ENCODE measurements at regions not wholly inside any gene's neighbourhood (a gene's known extent, or its start where the extent isn't known, plus 50 kb on each side); places are given as distances from the start of the nearest gene placed in this dataset.

GRCh38 chr2:144666032-144666431, 146.1 kb upstream of the ZEB2 start:
- DNase-seq = no peak
- H3K4me1 ChIP-seq = peaks cover 0 to 33% of the 10 kb centered on the region in 2 donors
- no peak for ATAC-seq
- intact Hi-C loops (cut with DNase I) = no loop called here
- TF ChIP-seq CTCF (IDR thresholded peaks at IDR 0.05) = no peak
- H3K27ac ChIP-seq = peak overlapping the region in 1 of 2 donors; percentile 40
- H3K27me3 ChIP-seq = no peaks in the 10 kb centered on the region
- H3K36me3 ChIP-seq = no peaks in the 10 kb centered on the region
- no peak overlapping the region for H3K4me3 ChIP-seq
- H3K9me3 ChIP-seq = no peaks in the 10 kb centered on the region

DNA sequence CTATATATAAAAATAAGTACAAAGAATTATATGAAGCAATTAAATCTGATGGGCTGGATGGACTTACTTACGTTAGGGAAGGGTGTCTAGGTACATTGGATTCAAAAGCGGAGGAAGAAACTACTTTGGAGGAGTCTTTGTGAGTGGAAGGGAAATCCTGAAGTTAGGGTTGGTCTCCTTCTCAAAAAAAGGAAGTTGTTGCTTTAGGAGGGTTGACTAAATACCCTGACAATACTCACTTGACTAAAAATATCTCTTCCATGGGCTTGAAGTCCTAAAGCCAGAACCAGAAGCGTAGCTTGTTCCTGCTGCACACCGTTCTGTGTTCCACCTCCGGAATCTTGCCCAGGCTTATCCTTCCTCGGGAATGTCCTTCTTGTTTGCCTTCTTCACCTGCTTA, 143.3 kb upstream of the ZEB2 start:
- H3K27ac ChIP-seq = peak overlapping the region; percentile 15 to 88
- H3K4me1 ChIP-seq = peaks cover 0 to 48% of the 10 kb centered on the region in 2 donors
- no peaks in the 10 kb centered on the region for H3K27me3 ChIP-seq
- intact Hi-C loops (cut with DNase I) = no loop called here
- H3K4me3 ChIP-seq = no peak overlapping the region
- no peaks in the 10 kb centered on the region for H3K9me3 ChIP-seq
- DNase-seq = no peak
- no peaks in the 10 kb centered on the region for H3K36me3 ChIP-seq
- TF ChIP-seq CTCF (IDR thresholded peaks at IDR 0.05) = no peak
- ATAC-seq = peak; percentile 19

DNA sequence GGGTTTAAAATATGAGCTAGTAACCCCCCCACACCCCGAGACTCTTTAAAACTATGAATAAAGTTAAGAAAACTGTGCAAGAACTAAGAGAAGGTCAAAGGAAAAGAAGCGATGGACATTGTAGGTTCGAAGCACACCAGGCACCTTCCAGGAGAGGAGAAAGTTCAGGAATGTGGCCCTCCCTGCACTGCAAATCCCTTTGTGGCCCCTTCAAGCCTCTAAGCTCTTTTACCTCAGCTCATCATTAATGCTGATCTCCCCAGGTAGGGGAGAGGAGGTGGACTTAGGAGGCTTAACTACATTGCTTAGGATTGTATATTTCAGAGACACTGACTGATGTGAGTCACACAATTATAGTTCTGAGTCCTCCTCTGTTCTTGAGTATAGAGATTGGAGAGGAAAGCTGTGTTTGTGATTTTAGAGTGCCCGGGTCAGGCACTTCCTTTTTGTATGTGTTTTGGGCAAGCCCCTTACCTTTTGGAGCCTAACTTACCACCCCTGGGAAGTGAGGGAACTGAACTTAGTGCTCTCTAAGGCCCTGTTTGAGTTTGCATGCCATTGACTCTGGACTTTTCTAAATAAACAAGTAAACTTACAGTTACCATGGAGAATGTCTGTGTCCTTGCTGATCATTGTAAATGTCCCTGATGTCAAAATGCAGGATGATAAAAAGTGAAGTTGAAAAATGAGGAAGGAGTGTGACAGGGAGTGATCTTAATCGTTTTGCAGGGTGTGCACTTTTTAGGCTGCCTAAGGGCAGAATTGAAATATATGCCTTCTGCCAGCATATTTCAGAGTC, 140.8 kb upstream of the ZEB2 start:
- TF ChIP-seq CTCF (IDR thresholded peaks at IDR 0.05) = no peak
- H3K9me3 ChIP-seq = no peaks in the 10 kb centered on the region

GRCh38 chr2:144659731-144660275, 139.9 kb upstream of the ZEB2 start:
- Histone ChIP-seq H3K9me3 (no peaks in the 10 kb centered on the region), H3K4me3 (no peak overlapping the region), H3K4me1 (peaks cover 0 to 38% of the 10 kb centered on the region in 2 donors), H3K36me3 (no peaks in the 10 kb centered on the region), H3K27ac (peak overlapping the region; percentile 52 to 88), H3K27me3 (no peaks in the 10 kb centered on the region)
- DNase-seq (peak in 2 of 4 donors; percentile 69 to 76), ATAC-seq (peak; percentile 83)
- intact Hi-C loops (cut with DNase I) = no loop called here
- TF ChIP-seq CTCF (IDR thresholded peaks at IDR 0.05) = no peak

More for the DNA sequence above, 140.8 kb upstream of the ZEB2 start:
- ATAC-seq = peak; percentile 68
- intact Hi-C loops (cut with DNase I) = no loop called here
- Histone ChIP-seq H3K36me3 (no peaks in the 10 kb centered on the region), H3K27ac (peak overlapping the region; percentile 52 to 88), H3K4me1 (peaks cover 0 to 39% of the 10 kb centered on the region in 2 donors), H3K27me3 (no peaks in the 10 kb centered on the region), H3K4me3 (no peak overlapping the region)
- DNase-seq = no peak

GRCh38 chr2:144654523-144654922, 134.6 kb upstream of the ZEB2 start:
- intact Hi-C loops (cut with DNase I) = no loop called here
- DNase-seq = no peak
- Histone ChIP-seq H3K9me3 (no peaks in the 10 kb centered on the region), H3K27ac (no peak overlapping the region), H3K4me1 (peaks cover 0 to 12% of the 10 kb centered on the region in 2 donors), H3K4me3 (no peak overlapping the region), H3K27me3 (no peaks in the 10 kb centered on the region), H3K36me3 (no peaks in the 10 kb centered on the region)
- no peak for TF ChIP-seq CTCF (IDR thresholded peaks at IDR 0.05)
- peak; percentile 60 for ATAC-seq

All from left lung (tissue), 4 donors.